GM19324 (cell line): ENCODE measurements at regions not wholly inside any gene's neighbourhood (a gene's known extent, or its start where the extent isn't known, plus 50 kb on each side); places are given as distances from the start of the nearest gene placed in this dataset.
"Not testable (repeated sequence)": the region's sequence is repeated elsewhere in the genome, so short reads cannot be mapped to it uniquely, and the experiment has no call there.

Experiments used
- ATAC-seq: cut with Tn5 transposase; IDR thresholded peaks from one replicate; pipeline ENCODE4 v1.9.1; 2021; ENCODE audit warnings: mild to moderate bottlenecking, moderate library complexity; ENCODE audit not compliant: unreplicated experiment, low FRiP score

- ATAC-seq, result not testable (repeated sequence)
Observed at GRCh38 chr2:87196720-87197388, 175.2 kb upstream of the PLGLB1 start.

- not testable (repeated sequence) for ATAC-seq
Observed at GRCh38 chr2:87198422-87198821, 176.8 kb upstream of the PLGLB1 start.

DNA sequence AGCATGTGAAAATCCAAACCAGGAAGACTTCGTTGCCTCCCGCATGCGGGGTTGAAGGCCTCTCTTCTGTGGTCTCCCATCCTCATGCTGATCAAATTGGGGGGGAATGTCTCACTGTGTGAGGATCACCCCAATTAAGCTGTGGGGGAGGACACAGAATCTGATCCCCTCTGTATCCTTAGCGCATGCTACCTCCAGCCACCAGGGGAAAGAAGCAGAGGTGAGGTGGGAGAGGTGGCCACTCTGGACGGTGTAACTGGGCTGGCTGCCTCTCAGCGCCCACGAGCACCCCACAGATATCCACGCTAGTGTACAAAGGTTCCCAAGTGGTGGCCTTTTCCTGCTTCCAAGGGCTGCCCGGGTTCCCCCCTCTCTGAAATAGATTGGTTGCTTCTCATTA is 177.6 kb upstream of the PLGLB1 start:
- not testable (repeated sequence) for ATAC-seq

DNA sequence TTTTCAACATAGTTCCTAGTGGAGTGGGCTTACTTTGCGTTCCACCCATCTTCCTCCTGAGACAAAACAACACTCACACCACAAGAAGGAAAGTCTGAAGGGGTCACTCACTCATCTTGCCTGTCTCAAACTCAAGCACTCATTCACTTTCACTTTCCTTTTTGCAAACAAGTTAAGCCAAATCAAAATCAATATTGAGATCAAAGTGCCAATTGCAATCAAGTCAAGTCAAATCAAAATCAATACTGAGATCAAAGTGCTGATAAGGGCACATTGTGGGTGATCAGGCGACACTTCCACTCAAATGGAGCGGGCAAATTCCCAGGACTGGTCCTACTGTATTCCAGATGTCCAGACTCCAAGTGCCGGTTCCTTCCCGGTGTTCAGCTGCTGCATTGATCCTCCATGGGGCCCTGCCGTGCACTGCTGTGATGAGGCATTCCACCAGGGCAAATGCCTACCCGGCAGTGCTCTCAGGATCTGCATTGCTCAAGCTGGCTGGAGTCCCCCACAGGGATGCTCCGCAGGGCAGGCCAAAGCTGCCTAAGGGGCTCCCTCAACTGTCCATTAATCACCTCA is 183.0 kb upstream of the PLGLB1 start:
- ATAC-seq, result not testable (repeated sequence)

- ATAC-seq, result not testable (repeated sequence)
Observed at GRCh38 chr2:87212938-87213337, 191.3 kb upstream of the PLGLB1 start.

GRCh38 chr2:87217005-87217404 is 195.4 kb upstream of the PLGLB1 start:
- ATAC-seq, result not testable (repeated sequence)

GRCh38 chr2:87217741-87218410 is 196.2 kb upstream of the PLGLB1 start:
- not testable (repeated sequence) for ATAC-seq

DNA sequence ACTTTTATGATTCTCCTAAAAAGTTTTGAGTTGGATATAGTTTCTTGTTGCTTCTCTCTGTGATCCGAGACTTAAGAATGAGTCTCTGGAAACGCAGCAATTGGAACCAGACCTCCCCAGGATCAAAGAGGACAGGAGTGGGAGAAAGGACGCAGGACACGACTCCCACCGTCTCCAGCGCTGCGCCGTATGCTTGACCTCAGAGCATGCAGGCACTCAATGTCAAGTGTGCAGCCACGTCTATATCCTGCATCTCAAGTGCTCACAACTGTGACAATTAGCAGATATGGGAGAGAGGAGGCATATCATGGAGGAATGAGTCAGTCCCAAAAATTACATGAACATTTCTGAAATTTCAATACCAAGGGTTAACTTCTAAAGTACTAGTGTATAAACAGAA is 199.0 kb upstream of the PLGLB1 start:
- not testable (repeated sequence) for ATAC-seq

GRCh38 chr2:87222131-87222530 is 200.5 kb upstream of the PLGLB1 start:
- ATAC-seq, result not testable (repeated sequence)

GRCh38 chr2:87223873-87224272 is 202.2 kb upstream of the PLGLB1 start:
- not testable (repeated sequence) for ATAC-seq

- peak; percentile 78 for ATAC-seq
Observed at GRCh38 chr2:87229091-87229689, 207.5 kb upstream of the PLGLB1 start.

GRCh38 chr2:87229964-87230363 is 208.3 kb upstream of the PLGLB1 start:
- ATAC-seq, result not testable (repeated sequence)

DNA sequence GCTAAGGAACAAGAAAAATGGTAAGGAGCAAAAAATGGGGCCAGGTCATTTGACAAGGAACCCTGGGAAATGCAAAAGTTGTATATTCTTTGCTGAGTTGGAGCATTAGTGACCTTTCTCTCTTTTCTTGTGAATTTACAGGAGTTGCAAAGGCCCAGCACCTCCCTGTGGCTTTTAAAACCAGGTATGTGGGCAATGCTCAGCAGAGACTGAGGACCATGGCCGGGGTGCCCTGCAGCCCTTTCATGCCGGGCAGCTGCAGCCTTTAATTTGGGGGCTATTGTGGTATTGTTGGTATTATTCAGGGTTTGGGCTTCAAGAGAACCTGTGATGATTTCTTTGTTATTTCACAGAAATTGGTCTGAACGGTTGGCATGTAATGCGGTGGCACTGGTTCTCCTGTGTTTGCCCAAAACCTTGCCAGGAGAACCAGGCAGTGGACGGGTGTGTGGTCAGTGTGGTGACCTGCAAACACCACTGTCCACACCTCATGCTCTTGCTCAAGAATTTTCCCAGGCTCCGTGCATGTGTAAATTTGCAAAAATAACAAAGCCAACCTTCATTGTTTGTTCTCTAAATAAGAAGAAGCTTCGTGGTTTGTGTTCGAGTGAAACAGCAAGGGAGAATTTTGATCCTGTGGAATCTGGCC is 213.8 kb upstream of the PLGLB1 start:
- not testable (repeated sequence) for ATAC-seq

DNA sequence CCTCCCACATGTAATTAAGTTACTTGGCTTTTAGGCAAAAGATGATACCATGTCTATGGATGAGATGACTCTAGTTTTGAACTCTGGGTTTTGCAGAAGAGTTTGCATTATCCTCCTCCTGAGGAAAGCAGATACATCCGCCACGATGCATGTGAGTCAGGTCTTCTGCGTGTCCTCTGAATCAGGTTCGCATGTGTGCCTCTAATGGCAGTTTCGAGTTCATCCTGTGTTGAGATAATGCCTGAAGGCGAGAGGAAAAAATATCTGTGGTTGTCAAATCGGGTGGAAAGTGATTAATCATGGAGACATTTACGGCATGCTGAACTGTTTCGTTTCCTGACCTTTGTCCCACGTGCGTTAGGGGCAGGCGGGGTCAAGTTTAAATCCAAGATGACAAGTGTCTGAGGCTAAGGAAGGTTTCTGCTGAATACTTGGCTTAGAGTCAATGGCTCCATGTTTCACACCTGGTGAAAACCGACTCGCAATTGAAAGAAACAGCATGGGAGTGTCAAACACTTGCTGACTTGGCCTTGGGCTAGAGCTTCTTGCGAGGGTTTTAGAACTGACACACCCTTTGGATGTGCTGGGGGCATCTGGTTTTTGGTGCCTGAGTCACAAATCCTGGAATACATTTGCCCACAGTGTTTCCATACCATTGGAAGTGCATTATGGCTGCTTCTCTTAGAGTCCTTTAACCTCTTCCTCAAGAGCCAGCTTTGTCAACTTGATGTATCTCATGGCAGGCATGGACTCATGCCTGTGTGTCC is 216.1 kb upstream of the PLGLB1 start:
- ATAC-seq, result not testable (repeated sequence)

- not testable (repeated sequence) for ATAC-seq
Observed at GRCh38 chr2:87239558-87240215, 218.0 kb upstream of the PLGLB1 start.

DNA sequence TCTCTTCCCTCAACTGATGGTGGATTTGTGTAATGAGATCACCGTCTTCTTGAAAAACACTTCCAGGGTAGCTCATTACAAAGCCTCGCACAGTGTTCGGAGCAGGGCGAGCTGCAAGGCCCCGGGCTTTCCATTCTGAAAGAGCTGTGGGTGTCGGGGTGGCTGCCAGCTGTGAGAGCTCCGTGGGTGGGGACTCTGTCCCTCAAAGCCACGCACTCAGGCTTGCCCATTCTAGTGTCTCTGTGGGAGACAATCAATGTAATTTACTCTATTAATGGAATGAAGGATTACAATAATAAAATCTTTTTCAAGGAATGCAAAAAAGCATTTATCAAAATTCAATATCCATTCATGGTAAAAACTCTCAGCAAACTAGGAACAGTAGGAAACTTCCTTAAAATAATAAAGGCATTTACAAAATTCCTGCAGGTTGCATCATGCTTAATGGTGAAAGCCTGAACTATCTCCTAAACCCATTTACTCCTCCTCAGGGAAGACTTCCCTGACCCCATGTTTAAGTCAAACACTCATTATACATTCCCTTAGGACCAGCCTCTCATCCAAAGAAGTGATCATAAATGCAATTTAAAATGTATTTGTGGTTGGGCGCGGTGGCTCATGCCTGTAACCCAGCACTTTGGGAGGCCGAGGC is 224.5 kb upstream of the PLGLB1 start:
- not testable (repeated sequence) for ATAC-seq

GRCh38 chr2:87252046-87252445 is 230.4 kb upstream of the PLGLB1 start:
- ATAC-seq, result not testable (repeated sequence)

GRCh38 chr2:87254562-87254961 is 232.9 kb upstream of the PLGLB1 start:
- ATAC-seq, result not testable (repeated sequence)

GRCh38 chr2:87255410-87255809 is 233.8 kb upstream of the PLGLB1 start:
- not testable (repeated sequence) for ATAC-seq
